ENCODE measurements at regions not wholly inside any gene's neighbourhood (a gene's known extent, or its start where the extent isn't known, plus 50 kb on each side); places are given as distances from the start of the nearest gene placed in this dataset.
"Not testable (repeated sequence)": the region's sequence is repeated elsewhere in the genome, so short reads cannot be mapped to it uniquely, and the experiment has no call there.

DNA sequence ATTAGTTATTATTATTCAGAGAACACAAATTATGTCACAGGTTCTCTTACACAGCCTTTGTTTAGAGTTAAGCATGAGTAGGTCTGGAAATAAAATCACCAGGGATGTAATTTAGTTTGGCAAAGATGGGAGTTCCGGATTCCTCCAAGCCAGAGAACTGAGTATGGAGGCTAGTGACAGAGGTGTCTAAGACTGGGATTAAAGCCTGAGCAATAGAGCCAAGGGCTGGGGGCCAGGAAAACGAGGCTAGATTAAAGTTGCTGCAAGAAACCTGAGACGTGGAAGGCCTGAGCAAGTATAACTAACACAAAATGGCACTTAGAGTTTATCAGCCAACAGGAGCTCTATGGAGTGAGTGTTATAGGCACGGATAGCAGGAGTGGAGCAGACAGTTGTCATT is 381.6 kb downstream of the SRGAP2C start:
- Histone ChIP-seq H3K4me3 (replicated peaks in 1 of 4; ENCODE audit: control extremely low read depth in 1 of 4, insufficient read depth in 1 of 4, low read depth in 3 of 4, low read length in 4 of 4) (no peak overlapping the region), H3K9me3 (ENCODE audit: control insufficient read depth, insufficient read depth, low read depth, low read length) (no peaks in the 10 kb centered on the region), H3K36me3 (ENCODE audit: control insufficient read depth, insufficient read depth, low read length) (no peaks in the 10 kb centered on the region), H3K4me1 (ENCODE audit: control insufficient read depth, extremely low read depth, insufficient read depth, low read length) (no peaks in the 10 kb centered on the region), H4K20me1 (ENCODE audit: control insufficient read depth, extremely low read depth, insufficient read depth, low read length) (no peaks in the 10 kb centered on the region), H2AFZ (ENCODE audit: low read length) (no peak overlapping the region), H3K9ac (ENCODE audit: insufficient read depth, low read length) (no peak overlapping the region), H3K27ac (ENCODE audit: insufficient read depth, low read length) (no peak overlapping the region), H3K27me3 (ENCODE audit: control insufficient read depth, insufficient read depth, low read length) (no peaks in the 10 kb centered on the region), H3K4me2 (ENCODE audit: extremely low read depth, insufficient read depth, low read length) (no peak overlapping the region), H3K79me2 (ENCODE audit: control insufficient read depth, insufficient read depth, low read length) (no peaks in the 10 kb centered on the region)
- TF ChIP-seq, protein P1, sequence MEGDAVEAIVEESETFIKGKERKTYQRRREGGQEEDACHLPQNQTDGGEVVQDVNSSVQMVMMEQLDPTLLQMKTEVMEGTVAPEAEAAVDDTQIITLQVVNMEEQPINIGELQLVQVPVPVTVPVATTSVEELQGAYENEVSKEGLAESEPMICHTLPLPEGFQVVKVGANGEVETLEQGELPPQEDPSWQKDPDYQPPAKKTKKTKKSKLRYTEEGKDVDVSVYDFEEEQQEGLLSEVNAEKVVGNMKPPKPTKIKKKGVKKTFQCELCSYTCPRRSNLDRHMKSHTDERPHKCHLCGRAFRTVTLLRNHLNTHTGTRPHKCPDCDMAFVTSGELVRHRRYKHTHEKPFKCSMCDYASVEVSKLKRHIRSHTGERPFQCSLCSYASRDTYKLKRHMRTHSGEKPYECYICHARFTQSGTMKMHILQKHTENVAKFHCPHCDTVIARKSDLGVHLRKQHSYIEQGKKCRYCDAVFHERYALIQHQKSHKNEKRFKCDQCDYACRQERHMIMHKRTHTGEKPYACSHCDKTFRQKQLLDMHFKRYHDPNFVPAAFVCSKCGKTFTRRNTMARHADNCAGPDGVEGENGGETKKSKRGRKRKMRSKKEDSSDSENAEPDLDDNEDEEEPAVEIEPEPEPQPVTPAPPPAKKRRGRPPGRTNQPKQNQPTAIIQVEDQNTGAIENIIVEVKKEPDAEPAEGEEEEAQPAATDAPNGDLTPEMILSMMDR (conservative IDR thresholded peaks at IDR 0.05 in 1 of 2, IDR thresholded peaks at IDR 0.05 in 1 of 2; ENCODE audit: low read depth in 1 of 2, low read length in 2 of 2): no peak
- no peak for TF ChIP-seq EZH2 (IDR thresholded peaks at IDR 0.05; ENCODE audit: low read length, missing control alignments)
- no peak for DNase-seq (ENCODE audit: low read depth in 2 of 2)

DNA sequence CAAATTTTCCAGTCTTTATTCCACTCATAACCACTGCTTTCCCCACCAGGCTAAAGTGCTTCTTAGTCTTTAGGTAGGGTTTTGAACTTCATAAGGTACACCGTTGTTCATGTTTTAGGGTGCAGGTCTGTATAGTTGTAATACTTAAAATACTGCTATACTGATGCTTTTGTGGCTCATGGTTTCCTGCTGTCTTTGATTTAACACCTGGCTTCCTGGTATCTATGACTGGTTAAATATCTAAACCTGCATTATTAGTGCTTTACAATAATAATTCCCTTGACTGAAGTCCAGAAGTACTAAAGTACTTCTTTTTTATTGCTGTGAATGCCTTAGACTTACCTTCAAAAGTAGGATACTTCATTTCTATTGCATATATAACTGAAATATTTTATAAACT is 384.7 kb downstream of the SRGAP2C start:
- no peaks in the 10 kb centered on the region for H3K27me3 ChIP-seq (ENCODE audit: control insufficient read depth, insufficient read depth, low read length)
- no peak overlapping the region for H3K4me3 ChIP-seq (replicated peaks in 1 of 4; ENCODE audit: control extremely low read depth in 1 of 4, insufficient read depth in 1 of 4, low read depth in 3 of 4, low read length in 4 of 4)
- H3K9me3 ChIP-seq (ENCODE audit: control insufficient read depth, insufficient read depth, low read depth, low read length): no peaks in the 10 kb centered on the region
- no peaks in the 10 kb centered on the region for H3K79me2 ChIP-seq (ENCODE audit: control insufficient read depth, insufficient read depth, low read length)
- no peak overlapping the region for H3K9ac ChIP-seq (ENCODE audit: insufficient read depth, low read length)
- H3K4me1 ChIP-seq (ENCODE audit: control insufficient read depth, extremely low read depth, insufficient read depth, low read length): no peaks in the 10 kb centered on the region
- H3K36me3 ChIP-seq (ENCODE audit: control insufficient read depth, insufficient read depth, low read length): no peaks in the 10 kb centered on the region
- TF ChIP-seq, protein P1 (conservative IDR thresholded peaks at IDR 0.05 in 1 of 2, IDR thresholded peaks at IDR 0.05 in 1 of 2; ENCODE audit: low read depth in 1 of 2, low read length in 2 of 2): no peak
- no peak for TF ChIP-seq EZH2 (IDR thresholded peaks at IDR 0.05; ENCODE audit: low read length, missing control alignments)
- no peak overlapping the region for H3K27ac ChIP-seq (ENCODE audit: insufficient read depth, low read length)
- H2AFZ ChIP-seq (ENCODE audit: low read length): no peak overlapping the region
- H3K4me2 ChIP-seq (ENCODE audit: extremely low read depth, insufficient read depth, low read length): no peak overlapping the region
- no peaks in the 10 kb centered on the region for H4K20me1 ChIP-seq (ENCODE audit: control insufficient read depth, extremely low read depth, insufficient read depth, low read length)
- no peak for DNase-seq (ENCODE audit: low read depth in 2 of 2)

DNA sequence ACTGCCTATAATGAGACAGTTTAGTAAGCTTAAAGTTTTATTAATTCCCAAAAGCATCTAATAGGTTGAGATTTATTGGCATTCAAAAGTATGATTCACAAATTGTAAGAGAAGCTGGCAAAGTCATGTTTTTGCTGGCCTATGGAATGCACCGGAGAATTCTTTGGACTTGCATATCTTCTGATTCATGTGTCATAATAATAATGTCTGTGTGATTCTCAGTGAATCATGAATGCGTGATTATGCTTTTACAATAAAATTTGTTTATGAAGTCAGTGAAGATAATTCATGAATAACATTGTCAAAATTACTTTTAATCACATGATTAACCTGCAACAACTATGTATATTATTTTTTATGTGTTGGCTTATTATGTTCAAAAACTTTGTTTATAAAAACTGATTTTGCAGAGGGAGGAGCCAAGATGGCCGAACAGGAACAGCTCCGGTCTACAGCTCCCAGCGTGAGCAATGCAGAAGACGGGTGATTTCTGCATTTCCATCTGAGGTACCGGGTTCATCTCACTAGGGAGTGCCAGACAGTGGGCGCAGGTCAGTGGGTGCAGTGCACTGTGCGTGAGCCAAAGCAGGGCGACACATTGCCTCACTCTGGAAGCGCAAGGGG is 389.2 kb downstream of the SRGAP2C start:
- peak in 1 of 2 donors; percentile 60 for DNase-seq (ENCODE audit: low read depth in 2 of 2)
- not testable (repeated sequence) for H3K9me3 ChIP-seq (ENCODE audit: control insufficient read depth, insufficient read depth, low read depth, low read length); H3K27ac ChIP-seq (ENCODE audit: insufficient read depth, low read length); H3K36me3 ChIP-seq (ENCODE audit: control insufficient read depth, insufficient read depth, low read length); H3K27me3 ChIP-seq (ENCODE audit: control insufficient read depth, insufficient read depth, low read length); H3K79me2 ChIP-seq (ENCODE audit: control insufficient read depth, insufficient read depth, low read length); H2AFZ ChIP-seq (ENCODE audit: low read length); H3K4me3 ChIP-seq (replicated peaks in 1 of 4; ENCODE audit: control extremely low read depth in 1 of 4, insufficient read depth in 1 of 4, low read depth in 3 of 4, low read length in 4 of 4); H4K20me1 ChIP-seq (ENCODE audit: control insufficient read depth, extremely low read depth, insufficient read depth, low read length); H3K4me1 ChIP-seq (ENCODE audit: control insufficient read depth, extremely low read depth, insufficient read depth, low read length); H3K9ac ChIP-seq (ENCODE audit: insufficient read depth, low read length); H3K4me2 ChIP-seq (ENCODE audit: extremely low read depth, insufficient read depth, low read length)

DNA sequence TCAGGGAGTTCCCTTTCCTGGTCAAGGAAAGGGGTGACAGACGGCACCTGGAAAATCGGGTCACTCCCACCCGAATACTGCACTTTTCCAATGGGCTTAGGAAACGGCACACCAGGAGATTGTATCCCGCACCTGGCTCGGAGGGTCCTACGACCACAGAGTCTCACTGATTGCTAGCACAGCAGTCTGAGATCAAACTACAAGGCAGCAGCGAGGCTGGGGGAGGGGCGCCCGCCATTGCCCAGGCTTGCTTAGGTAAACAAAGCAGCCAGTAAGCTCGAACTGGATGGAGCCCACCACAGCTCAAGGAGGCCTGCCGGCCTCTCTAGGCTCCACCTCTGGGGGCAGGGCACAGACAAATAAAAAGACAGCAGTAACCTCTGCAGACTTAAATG is 389.7 kb downstream of the SRGAP2C start:
- not testable (repeated sequence) for H3K9me3 ChIP-seq (ENCODE audit: control insufficient read depth, insufficient read depth, low read depth, low read length); H3K27me3 ChIP-seq (ENCODE audit: control insufficient read depth, insufficient read depth, low read length); H4K20me1 ChIP-seq (ENCODE audit: control insufficient read depth, extremely low read depth, insufficient read depth, low read length); H3K27ac ChIP-seq (ENCODE audit: insufficient read depth, low read length); DNase-seq (ENCODE audit: low read depth in 2 of 2); H2AFZ ChIP-seq (ENCODE audit: low read length); H3K4me1 ChIP-seq (ENCODE audit: control insufficient read depth, extremely low read depth, insufficient read depth, low read length); H3K4me3 ChIP-seq (replicated peaks in 1 of 4; ENCODE audit: control extremely low read depth in 1 of 4, insufficient read depth in 1 of 4, low read depth in 3 of 4, low read length in 4 of 4); H3K4me2 ChIP-seq (ENCODE audit: extremely low read depth, insufficient read depth, low read length); H3K36me3 ChIP-seq (ENCODE audit: control insufficient read depth, insufficient read depth, low read length); H3K79me2 ChIP-seq (ENCODE audit: control insufficient read depth, insufficient read depth, low read length); H3K9ac ChIP-seq (ENCODE audit: insufficient read depth, low read length)

DNA sequence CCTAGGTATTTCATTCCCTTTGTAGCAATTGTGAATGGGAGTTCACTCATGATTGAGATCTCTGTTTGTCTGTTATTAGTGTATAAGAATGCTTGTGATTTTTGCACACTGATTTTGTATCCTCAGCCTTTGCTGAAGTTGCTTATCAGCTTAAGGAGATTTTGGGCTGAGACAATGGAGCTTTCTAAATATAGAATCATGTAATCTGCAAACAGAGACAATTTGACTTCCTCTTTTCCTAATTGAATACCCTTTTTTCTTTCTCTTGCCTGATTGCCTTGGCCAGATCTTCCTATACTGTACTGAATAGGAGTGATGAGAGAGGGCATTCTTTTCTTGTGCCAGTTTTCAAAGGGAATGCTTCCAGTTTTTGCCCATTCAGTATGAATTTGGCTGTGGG is 398.1 kb downstream of the SRGAP2C start:
- not testable (repeated sequence) for H3K79me2 ChIP-seq (ENCODE audit: control insufficient read depth, insufficient read depth, low read length); H3K27ac ChIP-seq (ENCODE audit: insufficient read depth, low read length); DNase-seq (ENCODE audit: low read depth in 2 of 2); H3K4me3 ChIP-seq (replicated peaks in 1 of 4; ENCODE audit: control extremely low read depth in 1 of 4, insufficient read depth in 1 of 4, low read depth in 3 of 4, low read length in 4 of 4); H2AFZ ChIP-seq (ENCODE audit: low read length); H3K9ac ChIP-seq (ENCODE audit: insufficient read depth, low read length); H3K36me3 ChIP-seq (ENCODE audit: control insufficient read depth, insufficient read depth, low read length); H3K4me1 ChIP-seq (ENCODE audit: control insufficient read depth, extremely low read depth, insufficient read depth, low read length); H3K4me2 ChIP-seq (ENCODE audit: extremely low read depth, insufficient read depth, low read length); H3K27me3 ChIP-seq (ENCODE audit: control insufficient read depth, insufficient read depth, low read length); H3K9me3 ChIP-seq (ENCODE audit: control insufficient read depth, insufficient read depth, low read depth, low read length); H4K20me1 ChIP-seq (ENCODE audit: control insufficient read depth, extremely low read depth, insufficient read depth, low read length)
